Gastrocnemius medialis (tissue), 4 donors: ENCODE measurements at regions not wholly inside any gene's neighbourhood (a gene's known extent, or its start where the extent isn't known, plus 50 kb on each side); places are given as distances from the start of the nearest gene placed in this dataset.

Experiments
- ATAC-seq, 2 donors: fragments of 150-250 bp; one replicate each; pipeline ENCODE4 v1.9.1; 2016
- DNase-seq, 2 donors: peaks; one replicate each; pipeline ENCODE4 v3.0.0-alpha.2; 2019
- H3K27ac ChIP-seq, 4 donors: fragments of 200-600 bp; sonication (generic); 1 replicate in 1 of 4; 2 replicates in 3 of 4; pipeline ENCODE4 v1.5.1; 2016 to 2018; ENCODE audit warnings: mild to moderate bottlenecking in 2 of 4, moderate library complexity in 1 of 4
- H3K27me3 ChIP-seq, 3 donors: fragments of 200-600 bp; sonication (generic) in 2 of 3; 1 replicate in 1 of 3; 2 replicates in 2 of 3; pipeline versions ENCODE4 v1.5.1 to v1.6.0; 2016 to 2019; ENCODE audit warnings: mild to moderate bottlenecking in 1 of 3, moderate library complexity in 1 of 3
- H3K36me3 ChIP-seq, 2 donors: fragments of 200-600 bp; sonication (generic) in 1 of 2; one replicate each; pipeline ENCODE4 v1.5.1; 2017 to 2018
- H3K4me1 ChIP-seq, 2 donors: fragments of 200-600 bp; sonication (generic) in 1 of 2; one replicate each; pipeline ENCODE4 v1.5.1; 2016 to 2017; ENCODE audit warnings: mild to moderate bottlenecking in 2 of 2
- H3K4me3 ChIP-seq, 4 donors: fragments of 200-600 bp; sonication (generic) in 3 of 4; 1 replicate in 1 of 4; 2 replicates in 3 of 4; pipeline ENCODE4 v1.5.1; 2016 to 2019; ENCODE audit warnings: mild to moderate bottlenecking in 2 of 4
- H3K9me3 ChIP-seq, 3 donors: fragments of 200-600 bp; sonication (generic) in 2 of 3; 1 replicate in 1 of 3; 2 replicates in 2 of 3; pipeline ENCODE4 v1.5.1; 2016 to 2019
- CTCF ChIP-seq, 5 experiments: fragments of 450-650 bp in 3 of 5; fragments of 200-600 bp in 2 of 5; sonication (generic) in 2 of 5; IDR thresholded peaks in 4 of 5; conservative IDR thresholded peaks in 1 of 5; 1 replicate in 4 of 5; 2 replicates in 1 of 5; pipeline ENCODE4 v1.5.1; 2016 to 2019; ENCODE audit warnings: antibody characterized with exemption in 5 of 5, mild to moderate bottlenecking in 3 of 5, moderate library complexity in 3 of 5
- POLR2A ChIP-seq, 2 donors: fragments of 450-650 bp; IDR thresholded peaks; one replicate each; pipeline ENCODE4 v1.6.1; 2017; ENCODE audit warnings: antibody characterized with exemption in 2 of 2, mild to moderate bottlenecking in 2 of 2, moderate library complexity in 2 of 2
- in situ Hi-C, 4 donors: fragments of 200-750 bp; cut with MboI; loops; one replicate each; pipeline versions ENCODE4 v1.15.0 to v1.8.0; 2017; ENCODE audit warnings: low sequenced_read_pairs in 4 of 4
- intact Hi-C: fragments of 100-400 bp; cut with DNase I; formaldehyde crosslinking; loops from one replicate; pipeline ENCODE4 v1.15.1; 2023; ENCODE audit warnings: low total_unique reads

GRCh38 chr20:63073738-63074065 lies 66.9 kb upstream of the BHLHE23 start:
- in situ Hi-C loops = no loop called here
- peaks cover 36 to 65% (median 38%) of the 10 kb centered on the region in 3 donors for H3K27me3 ChIP-seq
- H3K27ac ChIP-seq = no peak overlapping the region

GRCh38 chr20:63072991-63073737 lies 66.4 kb upstream of the BHLHE23 start:
- intact Hi-C loops (no loop called here), in situ Hi-C loops (no loop called here)
- ATAC-seq = no peak
- H3K4me1 ChIP-seq = no peaks in the 10 kb centered on the region
- TF ChIP-seq POLR2A (IDR thresholded peaks at IDR 0.05) (no peak), CTCF (IDR thresholded peaks at IDR 0.05 in 4 of 5, conservative IDR thresholded peaks at IDR 0.05 in 1 of 5) (no peak)
- peaks cover 0 to 9% (median 8%) of the 10 kb centered on the region in 3 donors for H3K9me3 ChIP-seq
- no peak for DNase-seq
- no peak overlapping the region for H3K4me3 ChIP-seq
- H3K27ac ChIP-seq = no peak overlapping the region
- H3K27me3 ChIP-seq = peaks cover 36 to 62% (median 42%) of the 10 kb centered on the region in 3 donors
- H3K36me3 ChIP-seq = no peaks in the 10 kb centered on the region

More at GRCh38 chr20:63073738-63074065, 66.9 kb upstream of the BHLHE23 start:
- Histone ChIP-seq H3K9me3 (peaks cover 0 to 14% (median 8%) of the 10 kb centered on the region in 3 donors), H3K36me3 (no peaks in the 10 kb centered on the region), H3K4me3 (no peak overlapping the region), H3K4me1 (no peaks in the 10 kb centered on the region)
- TF ChIP-seq POLR2A (IDR thresholded peaks at IDR 0.05) (no peak), CTCF (IDR thresholded peaks at IDR 0.05 in 4 of 5, conservative IDR thresholded peaks at IDR 0.05 in 1 of 5) (no peak)
- ATAC-seq (no peak), DNase-seq (no peak)
- intact Hi-C loops = no loop called here

GRCh38 chr20:63072231-63072791 lies 65.5 kb upstream of the BHLHE23 start:
- Histone ChIP-seq H3K27me3 (peaks cover 39 to 58% (median 51%) of the 10 kb centered on the region in 3 donors), H3K4me1 (no peaks in the 10 kb centered on the region), H3K36me3 (no peaks in the 10 kb centered on the region), H3K9me3 (peaks cover 0 to 5% (median 2%) of the 10 kb centered on the region in 3 donors), H3K27ac (no peak overlapping the region), H3K4me3 (no peak overlapping the region)
- DNase-seq (no peak), ATAC-seq (no peak)
- intact Hi-C loops (no loop called here), in situ Hi-C loops (no loop called here)
- TF ChIP-seq POLR2A (IDR thresholded peaks at IDR 0.05) (no peak), CTCF (IDR thresholded peaks at IDR 0.05 in 4 of 5, conservative IDR thresholded peaks at IDR 0.05 in 1 of 5) (no peak)

GRCh38 chr20:63071541-63072181 lies 64.9 kb upstream of the BHLHE23 start:
- H3K9me3 ChIP-seq = no peaks in the 10 kb centered on the region
- no peaks in the 10 kb centered on the region for H3K36me3 ChIP-seq
- no peaks in the 10 kb centered on the region for H3K4me1 ChIP-seq
- H3K27me3 ChIP-seq = peaks cover 41 to 59% (median 57%) of the 10 kb centered on the region in 3 donors
- TF ChIP-seq CTCF (IDR thresholded peaks at IDR 0.05 in 4 of 5, conservative IDR thresholded peaks at IDR 0.05 in 1 of 5) = no peak
- no peak for TF ChIP-seq POLR2A (IDR thresholded peaks at IDR 0.05)
- ATAC-seq (no peak), DNase-seq (no peak)
- intact Hi-C loops (no loop called here), in situ Hi-C loops (no loop called here)
- H3K4me3 ChIP-seq = no peak overlapping the region
- no peak overlapping the region for H3K27ac ChIP-seq
